ENCODE measurements at regions not wholly inside any gene's neighbourhood (a gene's known extent, or its start where the extent isn't known, plus 50 kb on each side); places are given as distances from the start of the nearest gene placed in this dataset.

DNA sequence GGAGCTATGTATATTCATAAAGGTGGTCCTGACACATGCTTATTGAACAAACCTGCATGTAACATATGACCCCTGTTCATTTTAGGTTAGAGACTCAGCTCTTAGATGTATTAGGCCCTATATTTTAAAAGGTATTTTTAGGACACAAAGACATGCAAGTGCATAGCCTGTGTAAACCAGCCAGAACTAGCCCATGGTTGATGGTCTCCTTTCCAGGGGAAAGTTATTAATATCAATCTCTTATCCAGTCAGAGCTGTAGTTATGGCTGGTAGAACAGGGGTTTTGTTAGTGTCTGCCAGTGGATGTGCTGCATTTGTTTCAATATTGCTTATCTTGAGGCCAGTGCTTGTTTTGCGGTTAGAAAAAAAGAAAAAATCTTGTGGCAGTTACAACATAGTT, 488.6 kb downstream of the KCTD8 start:
- TF ChIP-seq GATA2 (IDR thresholded peaks at IDR 0.05; ENCODE audit: low read depth, low read length) (no peak), GATA3 (IDR thresholded peaks at IDR 0.05; ENCODE audit: low read depth, low read length) (no peak)

Data from SH-SY5Y (cell line).